HG02642 (cell line): ENCODE measurements at regions not wholly inside any gene's neighbourhood (a gene's known extent, or its start where the extent isn't known, plus 50 kb on each side); places are given as distances from the start of the nearest gene placed in this dataset.
"Not testable (repeated sequence)": the region's sequence is repeated elsewhere in the genome, so short reads cannot be mapped to it uniquely, and the experiment has no call there.

Experiments
- ATAC-seq: cut with Tn5 transposase; IDR thresholded peaks from one replicate; pipeline ENCODE4 v1.9.1; 2021; ENCODE audit warnings: mild to moderate bottlenecking; ENCODE audit not compliant: unreplicated experiment, poor library complexity

GRCh38 chrX:130549382-130549781 is 147.6 kb downstream of the RBMX2 start:
- ATAC-seq, result not testable (repeated sequence)

GRCh38 chrX:130550351-130550750 is 148.6 kb downstream of the RBMX2 start:
- no peak for ATAC-seq

- ATAC-seq, result peak; percentile 67
Observed at GRCh38 chrX:130552444-130553073, 150.8 kb downstream of the RBMX2 start.

- no peak for ATAC-seq
Observed at GRCh38 chrX:130555341-130555740, 153.6 kb downstream of the RBMX2 start.

- ATAC-seq, result no peak
Observed at GRCh38 chrX:130555757-130556156, 154.0 kb downstream of the RBMX2 start.

- ATAC-seq, result no peak
Observed at GRCh38 chrX:130556951-130557350, 155.2 kb downstream of the RBMX2 start.

GRCh38 chrX:130560544-130560943 is 158.8 kb downstream of the RBMX2 start:
- ATAC-seq, result no peak

GRCh38 chrX:130561930-130562329 is 160.1 kb downstream of the RBMX2 start:
- ATAC-seq, result no peak

- no peak for ATAC-seq
Observed at GRCh38 chrX:130563476-130563875, 161.7 kb downstream of the RBMX2 start.

GRCh38 chrX:130566028-130566683 is 164.4 kb downstream of the RBMX2 start:
- no peak for ATAC-seq

- ATAC-seq, result not testable (repeated sequence)
Observed at GRCh38 chrX:130573030-130573429, 171.2 kb downstream of the RBMX2 start.
